ENCODE measurements at regions not wholly inside any gene's neighbourhood (a gene's known extent, or its start where the extent isn't known, plus 50 kb on each side); places are given as distances from the start of the nearest gene placed in this dataset.

- TF ChIP-seq, protein P1, sequence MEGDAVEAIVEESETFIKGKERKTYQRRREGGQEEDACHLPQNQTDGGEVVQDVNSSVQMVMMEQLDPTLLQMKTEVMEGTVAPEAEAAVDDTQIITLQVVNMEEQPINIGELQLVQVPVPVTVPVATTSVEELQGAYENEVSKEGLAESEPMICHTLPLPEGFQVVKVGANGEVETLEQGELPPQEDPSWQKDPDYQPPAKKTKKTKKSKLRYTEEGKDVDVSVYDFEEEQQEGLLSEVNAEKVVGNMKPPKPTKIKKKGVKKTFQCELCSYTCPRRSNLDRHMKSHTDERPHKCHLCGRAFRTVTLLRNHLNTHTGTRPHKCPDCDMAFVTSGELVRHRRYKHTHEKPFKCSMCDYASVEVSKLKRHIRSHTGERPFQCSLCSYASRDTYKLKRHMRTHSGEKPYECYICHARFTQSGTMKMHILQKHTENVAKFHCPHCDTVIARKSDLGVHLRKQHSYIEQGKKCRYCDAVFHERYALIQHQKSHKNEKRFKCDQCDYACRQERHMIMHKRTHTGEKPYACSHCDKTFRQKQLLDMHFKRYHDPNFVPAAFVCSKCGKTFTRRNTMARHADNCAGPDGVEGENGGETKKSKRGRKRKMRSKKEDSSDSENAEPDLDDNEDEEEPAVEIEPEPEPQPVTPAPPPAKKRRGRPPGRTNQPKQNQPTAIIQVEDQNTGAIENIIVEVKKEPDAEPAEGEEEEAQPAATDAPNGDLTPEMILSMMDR (IDR thresholded peaks at IDR 0.05 in 8 of 11, conservative IDR thresholded peaks at IDR 0.05 in 3 of 11): no peak
- TF ChIP-seq POLR2AphosphoS5 (IDR thresholded peaks at IDR 0.05): no peak
- no peak for TF ChIP-seq POLR2A (IDR thresholded peaks at IDR 0.05)
Observed at GRCh38 chr5:167820101-167820990, 471.1 kb upstream of the WWC1 start.
